Brain microvascular endothelial cell (primary cell): ENCODE measurements at regions not wholly inside any gene's neighbourhood (a gene's known extent, or its start where the extent isn't known, plus 50 kb on each side); places are given as distances from the start of the nearest gene placed in this dataset.

Experiments
- DNase-seq: peaks from one replicate; pipeline ENCODE4 v3.0.0-alpha.2; 2020
- H3K27ac ChIP-seq: fragments of 250-450 bp; sonication (Bioruptor Pico); 2 replicates; pipeline ENCODE4 v1.5.1; 2020; ENCODE audit warnings: mild to moderate bottlenecking, moderate library complexity
- H3K27me3 ChIP-seq: fragments of 250-450 bp; sonication (Bioruptor Pico); replicated peaks from 2 replicates; pipeline ENCODE4 v1.5.1; 2020; ENCODE audit warnings: mild to moderate bottlenecking
- H3K36me3 ChIP-seq: fragments of 250-450 bp; sonication (Bioruptor Pico); replicated peaks from 2 replicates; pipeline ENCODE4 v1.5.1; 2020; ENCODE audit warnings: mild to moderate bottlenecking
- H3K4me3 ChIP-seq: 2 replicates; pipeline ENCODE4 v1.5.1; 2011; ENCODE audit warnings: low read depth, mild to moderate bottlenecking, control low read depth, low read length, moderate library complexity
- in situ Hi-C: cut with HindIII; loops from 2 replicates; pipeline ENCODE4 v1.10.0; 2017; ENCODE audit warnings: low sequenced_read_pairs, low pct_ligation_motif_present
- TF ChIP-seq, protein P1 (sequence below): IDR thresholded peaks from 2 replicates; pipeline ENCODE4 v1.5.1; 2011; ENCODE audit warnings: low read depth, mild to moderate bottlenecking, moderate library complexity, low read length, control low read depth, inconsistent platforms; ENCODE audit errors: missing control alignments

DNA sequence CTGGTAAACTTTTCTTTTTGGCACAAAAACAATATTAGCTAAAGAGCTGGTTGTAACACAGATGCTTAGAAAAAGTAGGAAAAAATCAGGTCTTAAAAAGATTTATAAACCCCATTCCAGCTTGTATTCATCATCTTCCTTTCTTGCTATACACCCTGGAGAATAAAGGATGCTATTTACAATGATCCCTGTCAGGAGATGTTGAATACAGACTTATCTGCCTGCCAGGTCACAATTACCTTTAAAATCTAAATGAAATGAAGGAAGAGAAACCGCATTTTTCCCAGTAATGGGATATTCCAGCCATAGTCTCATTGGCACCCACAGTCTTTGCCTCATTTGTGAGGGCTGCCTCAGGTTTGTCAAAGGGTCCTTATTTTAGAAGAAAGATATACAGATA, 394.1 kb upstream of the WWC1 start:
- H3K4me3 ChIP-seq = no peak overlapping the region
- no peak overlapping the region for H3K27ac ChIP-seq
- H3K27me3 ChIP-seq = no peaks in the 10 kb centered on the region
- in situ Hi-C loops = no loop called here
- H3K36me3 ChIP-seq = no peaks in the 10 kb centered on the region
- no peak for DNase-seq
- TF ChIP-seq, protein P1, sequence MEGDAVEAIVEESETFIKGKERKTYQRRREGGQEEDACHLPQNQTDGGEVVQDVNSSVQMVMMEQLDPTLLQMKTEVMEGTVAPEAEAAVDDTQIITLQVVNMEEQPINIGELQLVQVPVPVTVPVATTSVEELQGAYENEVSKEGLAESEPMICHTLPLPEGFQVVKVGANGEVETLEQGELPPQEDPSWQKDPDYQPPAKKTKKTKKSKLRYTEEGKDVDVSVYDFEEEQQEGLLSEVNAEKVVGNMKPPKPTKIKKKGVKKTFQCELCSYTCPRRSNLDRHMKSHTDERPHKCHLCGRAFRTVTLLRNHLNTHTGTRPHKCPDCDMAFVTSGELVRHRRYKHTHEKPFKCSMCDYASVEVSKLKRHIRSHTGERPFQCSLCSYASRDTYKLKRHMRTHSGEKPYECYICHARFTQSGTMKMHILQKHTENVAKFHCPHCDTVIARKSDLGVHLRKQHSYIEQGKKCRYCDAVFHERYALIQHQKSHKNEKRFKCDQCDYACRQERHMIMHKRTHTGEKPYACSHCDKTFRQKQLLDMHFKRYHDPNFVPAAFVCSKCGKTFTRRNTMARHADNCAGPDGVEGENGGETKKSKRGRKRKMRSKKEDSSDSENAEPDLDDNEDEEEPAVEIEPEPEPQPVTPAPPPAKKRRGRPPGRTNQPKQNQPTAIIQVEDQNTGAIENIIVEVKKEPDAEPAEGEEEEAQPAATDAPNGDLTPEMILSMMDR = no peak

DNA sequence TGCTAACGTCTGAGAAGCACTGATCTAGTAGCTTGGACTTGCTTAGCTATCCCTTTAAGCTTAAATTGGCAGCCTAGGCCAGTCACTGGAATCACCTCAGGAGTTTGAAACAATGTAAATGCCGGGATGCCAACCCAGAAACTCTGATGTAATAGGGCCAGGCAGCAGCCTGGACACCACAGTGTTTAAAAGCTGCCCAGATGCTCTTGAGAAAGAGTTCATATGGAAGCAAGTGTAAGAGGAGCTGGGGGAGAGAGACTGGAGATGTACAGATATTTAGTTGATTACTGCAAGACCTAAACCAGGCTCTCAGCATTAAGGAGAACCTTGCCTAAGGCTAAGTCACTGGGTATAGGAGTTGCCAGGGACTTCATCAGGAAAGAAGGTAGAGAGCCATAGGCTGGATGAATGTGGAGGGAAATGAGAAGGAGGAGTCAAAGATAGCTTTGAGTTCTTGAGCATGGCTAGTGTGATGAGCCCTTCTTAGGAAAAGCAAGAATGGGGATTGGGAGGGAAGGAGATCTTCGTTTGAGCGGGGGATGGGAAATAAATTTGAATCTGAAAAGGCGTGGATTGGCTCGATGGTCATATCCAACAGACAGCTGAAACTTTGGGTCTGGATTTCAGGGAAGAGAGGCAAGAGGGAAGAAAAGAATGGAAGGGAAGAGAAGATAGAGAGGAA, 392.9 kb upstream of the WWC1 start:
- Histone ChIP-seq H3K27ac (no peak overlapping the region), H3K27me3 (no peaks in the 10 kb centered on the region), H3K4me3 (no peak overlapping the region), H3K36me3 (no peaks in the 10 kb centered on the region)
- no peak for DNase-seq
- TF ChIP-seq, protein P1 = no peak
- in situ Hi-C loops = no loop called here

DNA sequence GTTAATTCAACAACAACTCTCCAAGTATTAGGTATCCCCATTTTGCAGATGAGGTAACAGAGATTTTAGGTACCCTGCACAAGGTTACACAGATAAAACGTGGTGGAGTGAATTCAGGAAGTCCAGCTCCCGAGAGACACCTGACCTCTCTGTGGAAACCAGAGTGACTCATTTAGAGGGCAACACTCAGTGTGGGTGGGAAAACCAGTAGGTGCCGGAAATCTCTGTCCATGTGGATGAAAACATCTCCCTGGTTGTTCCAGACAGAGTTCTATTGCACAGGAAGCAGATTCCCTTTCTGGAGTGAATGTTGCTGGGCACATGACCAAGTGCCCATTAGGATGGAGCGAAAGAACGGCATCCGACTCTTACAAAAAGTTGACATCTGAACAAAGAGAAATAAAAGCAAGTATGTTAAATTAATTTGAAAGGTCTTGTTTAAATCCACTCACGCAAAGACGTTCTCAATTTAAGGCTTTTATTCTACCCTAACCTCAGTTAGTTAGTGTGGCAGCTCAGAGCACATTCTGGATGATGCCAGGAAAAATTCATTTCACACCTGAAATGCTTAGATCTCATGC, 391.9 kb upstream of the WWC1 start:
- no peak overlapping the region for H3K4me3 ChIP-seq
- TF ChIP-seq, protein P1 = no peak
- no peaks in the 10 kb centered on the region for H3K36me3 ChIP-seq
- no peak overlapping the region for H3K27ac ChIP-seq
- no peaks in the 10 kb centered on the region for H3K27me3 ChIP-seq
- in situ Hi-C loops = no loop called here
- DNase-seq = no peak

DNA sequence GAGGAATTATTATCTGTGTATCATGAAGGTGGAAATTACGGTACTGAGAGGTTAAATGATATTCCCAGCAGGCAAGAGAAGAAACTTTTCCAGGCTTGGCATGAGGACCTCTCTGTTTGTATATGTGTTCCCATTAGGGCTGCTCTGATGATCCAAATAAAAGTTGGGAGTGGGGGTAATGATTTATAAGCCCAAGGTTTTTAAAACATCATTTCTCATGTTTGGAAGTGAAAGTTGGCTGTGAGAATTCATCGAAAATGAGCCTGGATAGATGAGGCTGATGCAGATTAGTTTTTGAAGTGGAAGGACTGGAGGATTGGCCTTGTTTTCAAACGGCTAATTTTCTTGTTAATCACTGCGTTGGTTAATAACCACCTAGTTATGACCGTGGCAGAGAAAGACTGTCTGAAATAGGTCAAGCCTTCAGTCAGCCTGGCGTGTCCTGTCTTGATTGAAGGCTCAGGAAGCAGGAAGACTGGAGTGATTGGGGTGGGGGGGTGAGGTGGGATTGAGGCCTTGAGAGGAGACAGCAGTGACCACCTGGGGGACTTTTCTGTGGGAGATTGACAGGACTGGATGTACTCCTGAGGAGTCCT, 391.0 kb upstream of the WWC1 start:
- no peaks in the 10 kb centered on the region for H3K27me3 ChIP-seq
- in situ Hi-C loops = no loop called here

GRCh38 chr5:167902298-167902697, 389.1 kb upstream of the WWC1 start:
- no peaks in the 10 kb centered on the region for H3K36me3 ChIP-seq
- TF ChIP-seq, protein P1 = no peak
- DNase-seq = no peak
- H3K27ac ChIP-seq = no peak overlapping the region
- H3K27me3 ChIP-seq = no peaks in the 10 kb centered on the region
- in situ Hi-C loops = no loop called here
- H3K4me3 ChIP-seq = no peak overlapping the region

More for the DNA sequence above, 391.0 kb upstream of the WWC1 start:
- no peaks in the 10 kb centered on the region for H3K36me3 ChIP-seq
- no peak overlapping the region for H3K4me3 ChIP-seq
- DNase-seq = no peak
- TF ChIP-seq, protein P1 = no peak
- no peak overlapping the region for H3K27ac ChIP-seq
